Esophagus squamous epithelium (tissue), 4 donors: ENCODE measurements at regions not wholly inside any gene's neighbourhood (a gene's known extent, or its start where the extent isn't known, plus 50 kb on each side); places are given as distances from the start of the nearest gene placed in this dataset.

ENCODE experiments used
- POLR2A ChIP-seq, 4 donors: fragments of 450-650 bp; IDR thresholded peaks; one replicate each; pipeline ENCODE4 v1.6.1; 2017; ENCODE audit warnings: antibody characterized with exemption in 4 of 4, mild to moderate bottlenecking in 4 of 4, moderate library complexity in 3 of 4
- TF ChIP-seq, protein P1 (sequence below), 6 experiments: fragments of 450-650 bp in 4 of 6; fragments of 200-600 bp in 2 of 6; sonication (generic) in 2 of 6; IDR thresholded peaks; one replicate each; pipeline ENCODE4 v1.5.1; 2016 to 2019; ENCODE audit warnings: antibody characterized with exemption in 6 of 6, mild to moderate bottlenecking in 4 of 6, moderate library complexity in 4 of 6

DNA sequence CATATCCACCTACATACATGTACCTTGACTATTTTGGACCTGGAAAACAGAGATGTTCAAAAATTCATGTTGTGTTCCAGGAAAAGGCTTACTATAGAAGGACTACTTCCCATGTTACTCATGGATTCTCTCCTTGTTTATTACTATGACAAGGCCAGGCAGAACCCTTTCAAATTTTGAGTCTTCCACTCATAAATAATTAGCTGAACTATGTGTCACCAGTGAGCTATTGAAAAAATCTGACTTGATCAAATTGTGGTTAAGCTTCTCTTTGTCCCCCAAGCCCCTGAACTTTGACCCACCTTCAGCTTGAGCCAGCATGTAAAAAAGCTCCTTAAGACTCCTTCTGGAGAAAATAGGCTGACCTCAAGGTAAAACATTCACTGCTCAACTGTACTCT lies 1142.8 kb upstream of the EYS start:
- TF ChIP-seq, protein P1, sequence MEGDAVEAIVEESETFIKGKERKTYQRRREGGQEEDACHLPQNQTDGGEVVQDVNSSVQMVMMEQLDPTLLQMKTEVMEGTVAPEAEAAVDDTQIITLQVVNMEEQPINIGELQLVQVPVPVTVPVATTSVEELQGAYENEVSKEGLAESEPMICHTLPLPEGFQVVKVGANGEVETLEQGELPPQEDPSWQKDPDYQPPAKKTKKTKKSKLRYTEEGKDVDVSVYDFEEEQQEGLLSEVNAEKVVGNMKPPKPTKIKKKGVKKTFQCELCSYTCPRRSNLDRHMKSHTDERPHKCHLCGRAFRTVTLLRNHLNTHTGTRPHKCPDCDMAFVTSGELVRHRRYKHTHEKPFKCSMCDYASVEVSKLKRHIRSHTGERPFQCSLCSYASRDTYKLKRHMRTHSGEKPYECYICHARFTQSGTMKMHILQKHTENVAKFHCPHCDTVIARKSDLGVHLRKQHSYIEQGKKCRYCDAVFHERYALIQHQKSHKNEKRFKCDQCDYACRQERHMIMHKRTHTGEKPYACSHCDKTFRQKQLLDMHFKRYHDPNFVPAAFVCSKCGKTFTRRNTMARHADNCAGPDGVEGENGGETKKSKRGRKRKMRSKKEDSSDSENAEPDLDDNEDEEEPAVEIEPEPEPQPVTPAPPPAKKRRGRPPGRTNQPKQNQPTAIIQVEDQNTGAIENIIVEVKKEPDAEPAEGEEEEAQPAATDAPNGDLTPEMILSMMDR (IDR thresholded peaks at IDR 0.05) = no peak
- TF ChIP-seq POLR2A (IDR thresholded peaks at IDR 0.05) = no peak
